ACC112 (cell line): ENCODE measurements at regions not wholly inside any gene's neighbourhood (a gene's known extent, or its start where the extent isn't known, plus 50 kb on each side); places are given as distances from the start of the nearest gene placed in this dataset.
"Not testable (repeated sequence)": the region's sequence is repeated elsewhere in the genome, so short reads cannot be mapped to it uniquely, and the experiment has no call there.

Source experiments
- H2AFZ ChIP-seq: fragments of 200-600 bp; sonication (generic); one replicate; pipeline ENCODE4 v1.6.0; 2017; ENCODE audit warnings: antibody characterized with exemption, low read length; ENCODE audit not compliant: unreplicated experiment
- H3K27ac ChIP-seq: fragments of 200-600 bp; sonication (generic); 2 replicates; pipeline ENCODE4 v1.5.1; 2014; ENCODE audit warnings: low read depth, mild to moderate bottlenecking, antibody characterized with exemption, low read length, moderate library complexity
- H3K27me3 ChIP-seq: fragments of 200-600 bp; sonication (generic); 2 replicates; pipeline ENCODE4 v1.6.1; 2014; ENCODE audit warnings: mild to moderate bottlenecking, antibody characterized with exemption, low read length, moderate library complexity, mixed read lengths; ENCODE audit not compliant: insufficient read depth
- H3K36me3 ChIP-seq: fragments of 200-600 bp; sonication (generic); 2 replicates; pipeline ENCODE4 v1.6.1; 2016; ENCODE audit warnings: mild to moderate bottlenecking, antibody characterized with exemption, low read length, moderate library complexity, mixed read lengths; ENCODE audit not compliant: insufficient read depth
- H3K4me1 ChIP-seq: fragments of 200-600 bp; sonication (generic); one replicate; pipeline ENCODE4 v1.6.1; 2016; ENCODE audit warnings: low read length, mixed read lengths; ENCODE audit not compliant: insufficient read depth, unreplicated experiment, control insufficient read depth
- H3K4me3 ChIP-seq: fragments of 200-600 bp; sonication (generic); 2 replicates; pipeline ENCODE4 v1.5.1; 2014; ENCODE audit warnings: mild to moderate bottlenecking, low read depth, low read length
- H3K79me2 ChIP-seq: fragments of 200-600 bp; sonication (generic); one replicate; pipeline ENCODE4 v1.6.0; 2016; ENCODE audit warnings: low read length; ENCODE audit not compliant: control insufficient read depth, unreplicated experiment, insufficient read depth

DNA sequence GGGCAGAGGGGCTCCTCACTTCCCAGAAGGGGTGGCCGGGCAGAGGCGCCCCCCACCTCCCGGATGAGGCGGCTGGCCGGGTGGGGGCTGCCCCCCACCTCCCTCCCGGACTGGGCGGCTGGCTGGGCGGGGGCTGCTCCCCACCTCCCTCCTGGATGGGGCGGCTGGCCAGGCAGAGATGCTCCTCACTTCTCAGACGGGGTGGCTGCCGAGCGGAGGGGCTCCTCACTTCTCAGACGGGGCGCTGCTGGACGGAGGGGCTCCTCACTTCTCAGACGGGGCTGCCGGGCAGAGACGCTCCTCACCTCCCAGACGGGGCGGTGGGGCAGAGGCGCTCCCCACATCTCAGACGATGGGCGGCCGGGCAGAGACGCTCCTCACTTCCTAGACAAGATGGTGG lies 573.3 kb downstream of the C6orf118 start:
- not testable (repeated sequence) for H3K36me3 ChIP-seq, H3K4me1 ChIP-seq, H3K79me2 ChIP-seq, H3K27me3 ChIP-seq, H3K4me3 ChIP-seq, H2AFZ ChIP-seq, H3K27ac ChIP-seq

DNA sequence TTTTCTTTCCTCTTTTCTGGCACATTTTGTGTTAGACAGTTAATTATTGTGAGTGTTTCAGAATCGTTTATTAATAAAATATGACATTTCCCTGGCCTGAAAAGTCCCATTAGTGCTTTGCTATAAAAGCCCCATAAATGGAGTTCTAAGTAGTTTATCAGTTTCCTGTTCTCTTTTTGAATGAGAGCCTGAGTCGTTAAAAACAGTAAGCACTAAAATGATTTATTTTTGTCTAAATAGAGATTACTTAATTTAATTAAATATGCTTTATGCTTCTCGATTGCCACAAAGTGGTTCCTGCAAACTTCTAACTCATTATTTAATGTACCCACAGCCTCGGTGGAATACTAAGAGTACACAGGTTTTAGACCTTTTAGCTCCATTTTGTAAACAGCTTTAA lies 577.9 kb downstream of the C6orf118 start:
- no peaks in the 10 kb centered on the region for H3K27me3 ChIP-seq
- H3K4me1 ChIP-seq = no peaks in the 10 kb centered on the region
- H3K27ac ChIP-seq = no peak overlapping the region
- no peaks in the 10 kb centered on the region for H3K79me2 ChIP-seq
- no peaks in the 10 kb centered on the region for H3K36me3 ChIP-seq
- H3K4me3 ChIP-seq = no peak overlapping the region
- H2AFZ ChIP-seq = no peak overlapping the region

DNA sequence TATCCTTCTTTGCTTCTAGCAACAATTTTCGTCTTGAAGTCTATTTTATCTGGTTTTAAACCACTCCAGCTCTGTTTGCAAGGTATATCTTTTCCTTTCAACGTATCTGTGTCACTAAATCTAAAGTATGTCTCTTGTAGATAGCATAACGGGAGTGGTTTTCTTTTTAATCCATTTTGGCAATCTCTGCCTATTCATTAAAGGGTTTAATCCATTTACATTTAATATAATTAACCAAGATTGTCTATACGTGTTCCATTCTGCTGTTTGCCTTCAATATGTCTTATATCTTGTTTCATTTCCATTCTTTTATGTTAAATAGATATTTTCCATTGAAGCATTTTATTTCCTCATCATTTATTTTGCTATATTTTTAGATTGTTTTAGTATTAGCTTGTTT lies 587.9 kb downstream of the C6orf118 start:
- H3K4me1 ChIP-seq = no peaks in the 10 kb centered on the region
- no peaks in the 10 kb centered on the region for H3K36me3 ChIP-seq
- H3K4me3 ChIP-seq = no peak overlapping the region
- no peaks in the 10 kb centered on the region for H3K79me2 ChIP-seq
- H3K27me3 ChIP-seq = no peaks in the 10 kb centered on the region
- H2AFZ ChIP-seq = no peak overlapping the region
- H3K27ac ChIP-seq = no peak overlapping the region

DNA sequence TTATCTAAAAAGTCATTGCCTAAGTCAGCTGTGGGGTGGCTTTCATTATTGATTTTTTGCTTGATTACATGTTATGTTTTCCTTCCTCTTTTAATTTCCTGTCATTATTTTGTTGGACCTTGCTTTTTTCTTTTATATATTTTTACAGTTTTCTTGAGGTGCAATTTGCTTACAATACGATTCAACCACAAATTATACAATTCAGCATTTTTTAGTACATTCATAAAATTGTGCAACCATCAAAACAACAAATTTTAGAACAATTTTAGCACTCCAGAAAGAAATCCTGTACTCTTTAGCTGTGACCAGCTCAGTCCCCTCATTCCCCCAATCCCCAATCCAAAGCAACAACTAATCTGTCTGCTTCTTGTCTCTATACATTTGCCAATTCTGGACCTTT lies 608.9 kb downstream of the C6orf118 start:
- H3K27ac ChIP-seq = no peak overlapping the region
- H3K4me1 ChIP-seq = no peaks in the 10 kb centered on the region
- H3K36me3 ChIP-seq = no peaks in the 10 kb centered on the region
- H3K79me2 ChIP-seq = no peaks in the 10 kb centered on the region
- H2AFZ ChIP-seq = no peak overlapping the region
- H3K27me3 ChIP-seq = no peaks in the 10 kb centered on the region
- H3K4me3 ChIP-seq = no peak overlapping the region

DNA sequence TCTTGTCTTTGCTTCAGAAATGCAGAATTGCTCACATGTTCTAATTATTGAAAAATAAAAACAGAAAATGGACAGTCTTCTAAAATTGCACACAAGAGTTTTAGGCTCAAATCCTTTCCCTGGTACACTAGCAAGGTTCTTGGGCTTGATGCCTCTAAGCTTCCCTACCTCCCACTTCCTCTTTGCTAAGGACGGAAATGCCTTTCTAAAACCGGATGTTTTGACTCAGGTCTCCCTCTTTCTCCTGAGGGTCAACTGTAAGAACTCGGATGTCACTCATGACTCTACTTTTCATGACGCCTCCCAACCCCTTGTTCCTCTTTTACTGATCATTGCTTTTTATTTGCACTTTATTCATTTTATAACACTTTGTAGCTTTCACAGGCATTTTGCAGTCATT lies 613.5 kb downstream of the C6orf118 start:
- Histone ChIP-seq H3K36me3 (no peaks in the 10 kb centered on the region), H2AFZ (no peak overlapping the region), H3K79me2 (no peaks in the 10 kb centered on the region), H3K4me3 (no peak overlapping the region), H3K4me1 (no peaks in the 10 kb centered on the region), H3K27ac (no peak overlapping the region), H3K27me3 (no peaks in the 10 kb centered on the region)

DNA sequence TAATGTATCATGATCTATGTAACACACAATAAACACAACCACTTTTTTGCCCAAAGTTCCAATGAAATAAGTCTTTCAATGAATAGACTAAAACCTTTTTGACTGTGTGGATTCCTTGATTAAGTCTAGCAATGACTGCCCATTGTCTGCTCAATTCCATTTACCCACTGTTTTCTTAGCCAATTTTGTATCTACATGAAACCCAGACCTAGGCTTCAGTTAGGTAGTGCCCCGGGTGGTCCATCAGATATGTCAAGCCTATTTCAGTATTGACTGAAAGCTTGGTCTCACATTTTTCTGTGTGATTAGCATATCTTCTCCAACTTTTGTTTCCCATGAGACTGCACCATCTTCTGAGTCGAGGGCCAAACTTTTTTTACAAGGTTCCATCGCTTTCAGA lies 615.0 kb downstream of the C6orf118 start:
- Histone ChIP-seq H3K4me3 (no peak overlapping the region), H3K27ac (no peak overlapping the region), H3K27me3 (no peaks in the 10 kb centered on the region), H3K36me3 (no peaks in the 10 kb centered on the region), H2AFZ (no peak overlapping the region), H3K79me2 (no peaks in the 10 kb centered on the region), H3K4me1 (no peaks in the 10 kb centered on the region)

DNA sequence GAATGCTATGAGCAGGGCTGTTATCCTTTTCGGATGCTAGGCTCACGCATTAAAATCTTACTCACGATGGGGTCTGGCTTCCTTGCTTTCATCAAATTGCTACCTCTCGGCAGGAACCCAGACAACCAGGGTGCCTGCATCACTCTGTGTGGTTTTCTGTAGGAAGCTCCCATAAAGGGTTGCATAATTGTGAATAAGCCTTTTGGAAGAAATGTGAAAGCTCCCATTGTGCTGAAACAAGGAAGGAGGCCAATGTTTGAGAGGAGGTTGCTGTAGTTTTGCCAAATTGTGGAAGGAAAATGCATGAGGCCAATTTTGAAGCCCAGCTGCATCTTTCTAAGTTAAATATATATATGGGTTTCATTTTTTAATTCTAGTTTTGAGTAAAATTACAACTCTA lies 615.5 kb downstream of the C6orf118 start:
- no peaks in the 10 kb centered on the region for H3K36me3 ChIP-seq
- H3K4me1 ChIP-seq = no peaks in the 10 kb centered on the region
- H3K27ac ChIP-seq = no peak overlapping the region
- no peaks in the 10 kb centered on the region for H3K27me3 ChIP-seq
- no peak overlapping the region for H3K4me3 ChIP-seq
- no peaks in the 10 kb centered on the region for H3K79me2 ChIP-seq
- no peak overlapping the region for H2AFZ ChIP-seq

DNA sequence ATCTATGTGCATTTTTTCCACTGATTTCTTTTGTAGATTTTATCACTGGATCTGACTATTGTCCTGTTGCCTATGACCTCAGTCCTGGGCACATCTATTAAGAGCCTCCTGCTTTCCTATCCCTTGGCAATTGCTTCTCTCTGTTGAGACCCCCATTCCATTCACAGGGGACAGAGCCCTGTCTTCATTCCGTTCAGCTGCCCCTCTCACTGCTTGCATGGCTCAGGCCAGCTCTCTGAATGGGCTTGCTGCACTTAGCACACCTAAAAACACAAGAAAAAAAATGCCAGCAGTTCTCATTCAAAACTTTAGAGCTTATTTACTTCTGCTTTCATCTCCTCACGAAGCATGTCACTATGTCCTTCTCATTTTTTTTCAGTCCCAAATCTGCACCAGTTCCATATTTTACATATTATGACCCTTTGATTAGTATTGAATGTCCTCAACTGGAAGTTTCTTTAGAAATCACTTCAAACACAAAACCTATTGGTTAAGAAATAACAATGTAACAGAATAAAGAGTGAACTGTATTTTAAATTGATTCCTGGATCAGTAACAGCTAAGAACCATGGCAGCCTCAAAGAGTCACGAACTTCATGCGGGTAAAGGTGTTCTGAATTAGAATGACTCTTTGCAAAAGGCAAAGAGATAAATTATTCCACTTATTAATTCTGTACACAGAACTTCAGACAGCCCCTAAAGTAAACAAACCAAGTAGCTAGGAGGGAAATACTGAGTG lies 616.5 kb downstream of the C6orf118 start:
- H3K36me3 ChIP-seq = no peaks in the 10 kb centered on the region

DNA sequence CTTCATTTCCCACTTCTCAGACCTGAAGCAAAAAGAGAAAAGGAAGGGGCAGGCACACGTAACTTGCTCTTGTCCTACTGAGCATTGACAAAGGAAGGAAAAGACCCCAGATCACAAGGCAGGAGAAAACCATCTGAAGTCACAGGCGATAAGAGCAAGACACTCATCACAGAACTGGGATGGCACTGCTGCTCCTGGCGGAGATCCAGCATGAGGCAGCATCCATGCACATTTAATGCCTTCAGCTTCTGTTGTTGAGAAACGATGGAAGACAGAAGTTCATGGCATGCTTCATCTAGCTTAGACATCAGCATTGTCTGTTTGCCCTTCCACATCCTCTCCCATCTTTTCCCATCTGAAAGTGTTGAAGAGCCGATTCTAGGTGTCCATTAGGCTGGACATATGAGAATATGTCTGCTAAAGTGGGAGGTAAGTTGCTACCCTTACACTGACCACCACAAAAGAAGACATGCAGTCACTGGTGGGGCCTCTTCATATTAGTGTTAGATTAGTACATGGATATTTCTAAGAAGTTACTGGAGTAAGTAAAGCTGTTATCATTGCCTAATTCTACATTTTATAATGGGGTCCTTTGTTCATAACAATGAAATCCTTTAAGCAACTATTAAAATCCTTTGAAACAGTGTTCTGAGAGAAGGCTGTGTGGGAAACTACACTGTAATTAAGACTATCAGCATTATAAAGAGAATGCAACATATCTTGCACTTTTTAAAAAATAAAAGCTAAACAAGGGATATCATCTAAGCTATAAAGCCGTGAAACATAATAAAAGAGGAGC lies 618.5 kb downstream of the C6orf118 start:
- no peak overlapping the region for H2AFZ ChIP-seq
- no peak overlapping the region for H3K27ac ChIP-seq
- no peak overlapping the region for H3K4me3 ChIP-seq
- no peaks in the 10 kb centered on the region for H3K79me2 ChIP-seq
- H3K27me3 ChIP-seq = no peaks in the 10 kb centered on the region
- no peaks in the 10 kb centered on the region for H3K4me1 ChIP-seq
- H3K36me3 ChIP-seq = no peaks in the 10 kb centered on the region

More for the DNA sequence above, 616.5 kb downstream of the C6orf118 start:
- Histone ChIP-seq H3K4me3 (no peak overlapping the region), H2AFZ (no peak overlapping the region), H3K27ac (no peak overlapping the region), H3K4me1 (no peaks in the 10 kb centered on the region), H3K79me2 (no peaks in the 10 kb centered on the region), H3K27me3 (no peaks in the 10 kb centered on the region)

DNA sequence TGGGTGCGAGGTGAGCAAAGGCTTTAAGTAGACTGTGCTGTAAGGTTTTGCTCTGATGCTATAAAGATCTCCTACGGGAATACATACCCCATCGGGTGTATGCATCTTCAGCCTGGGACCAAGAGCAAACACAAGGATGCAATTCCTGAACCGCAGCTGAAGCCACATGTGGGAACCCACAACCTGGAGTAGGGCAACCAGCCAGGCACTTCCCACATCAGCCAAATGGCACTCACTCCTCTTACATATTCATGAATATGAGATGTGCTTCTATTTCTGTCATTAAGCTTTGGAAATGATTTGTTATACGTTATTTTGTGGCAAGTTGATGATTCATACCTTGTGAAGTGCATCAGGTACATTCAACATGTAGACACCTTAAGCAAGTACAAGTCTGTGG lies 619.2 kb downstream of the C6orf118 start:
- Histone ChIP-seq H3K36me3 (no peaks in the 10 kb centered on the region), H3K27ac (no peak overlapping the region), H3K4me1 (no peaks in the 10 kb centered on the region), H3K79me2 (no peaks in the 10 kb centered on the region), H2AFZ (no peak overlapping the region), H3K27me3 (no peaks in the 10 kb centered on the region), H3K4me3 (no peak overlapping the region)

DNA sequence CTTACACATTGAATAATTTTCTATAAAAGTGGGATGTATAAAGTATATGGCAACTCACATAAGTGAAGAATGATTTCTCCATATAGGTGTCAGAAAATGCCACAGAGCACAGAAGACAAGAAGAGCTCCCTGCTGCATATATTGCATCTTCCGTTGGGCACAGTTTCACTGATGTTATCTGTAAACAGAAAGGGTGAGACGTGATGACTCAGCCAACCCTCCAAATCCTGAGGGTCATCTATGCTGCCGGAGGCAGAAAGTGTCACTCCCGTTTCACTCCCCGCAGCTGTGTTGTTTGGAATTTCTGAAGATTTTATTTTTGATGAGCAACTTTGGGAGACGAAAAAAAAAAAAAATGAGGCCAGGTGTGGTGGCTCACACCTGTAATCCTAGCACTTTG lies 644.1 kb downstream of the C6orf118 start:
- no peaks in the 10 kb centered on the region for H3K36me3 ChIP-seq
- H2AFZ ChIP-seq = no peak overlapping the region
- no peaks in the 10 kb centered on the region for H3K79me2 ChIP-seq
- H3K4me1 ChIP-seq = no peaks in the 10 kb centered on the region
- H3K27me3 ChIP-seq = no peaks in the 10 kb centered on the region
- no peak overlapping the region for H3K4me3 ChIP-seq
- H3K27ac ChIP-seq = no peak overlapping the region
